AG09309 (cell line): ENCODE measurements at regions not wholly inside any gene's neighbourhood (a gene's known extent, or its start where the extent isn't known, plus 50 kb on each side); places are given as distances from the start of the nearest gene placed in this dataset.

Experiments
- DNase-seq: peaks from one replicate; pipeline ENCODE4 v3.0.0-alpha.2; 2010; ENCODE audit warnings: low read depth
- H3K4me3 ChIP-seq: 2 replicates; pipeline ENCODE4 v1.5.1; 2011; ENCODE audit warnings: mild to moderate bottlenecking, low read depth, low read length, moderate library complexity; ENCODE audit not compliant: control insufficient read depth
- CTCF ChIP-seq: IDR thresholded peaks from 2 replicates; pipeline ENCODE4 v1.5.1; 2011; ENCODE audit warnings: mild to moderate bottlenecking, low read depth, low read length, inconsistent platforms; ENCODE audit not compliant: insufficient read depth, control insufficient read depth; ENCODE audit errors: missing control alignments

GRCh38 chr3:88364926-88365325 is 215.2 kb downstream of the C3orf38 start:
- H3K4me3 ChIP-seq, result no peak overlapping the region
- no peak for DNase-seq
- TF ChIP-seq CTCF, result no peak

GRCh38 chr3:88369337-88369736 is 219.6 kb downstream of the C3orf38 start:
- no peak overlapping the region for H3K4me3 ChIP-seq
- no peak for TF ChIP-seq CTCF
- DNase-seq, result no peak

GRCh38 chr3:88369767-88370166 is 220.0 kb downstream of the C3orf38 start:
- no peak for TF ChIP-seq CTCF
- H3K4me3 ChIP-seq, result no peak overlapping the region
- DNase-seq, result no peak

DNA sequence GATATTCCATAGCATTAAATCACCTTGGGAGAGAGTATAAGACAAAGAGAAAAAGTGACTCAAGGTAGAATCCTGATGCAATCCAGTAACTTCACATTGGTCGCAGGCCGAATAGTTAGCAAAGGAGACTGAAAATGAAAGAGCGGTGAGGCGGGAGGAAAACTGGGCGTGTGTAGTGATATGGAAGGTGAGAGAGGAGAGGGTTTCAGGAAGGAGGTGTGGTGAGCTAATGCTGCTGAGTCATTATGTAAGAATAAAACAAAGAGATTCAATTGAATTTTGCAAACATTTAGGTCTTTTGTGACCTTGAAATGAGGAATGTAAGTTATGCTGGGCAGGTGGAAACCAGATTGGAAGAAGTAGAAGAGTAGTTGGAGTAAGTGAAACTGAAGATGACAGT is 235.3 kb downstream of the C3orf38 start:
- no peak for TF ChIP-seq CTCF
- DNase-seq, result no peak
- H3K4me3 ChIP-seq, result no peak overlapping the region

- no peak for TF ChIP-seq CTCF
- no peak overlapping the region for H3K4me3 ChIP-seq
- DNase-seq, result no peak
These were observed 248.8 kb downstream of the C3orf38 start for GRCh38 chr3:88398581-88398980.

DNA sequence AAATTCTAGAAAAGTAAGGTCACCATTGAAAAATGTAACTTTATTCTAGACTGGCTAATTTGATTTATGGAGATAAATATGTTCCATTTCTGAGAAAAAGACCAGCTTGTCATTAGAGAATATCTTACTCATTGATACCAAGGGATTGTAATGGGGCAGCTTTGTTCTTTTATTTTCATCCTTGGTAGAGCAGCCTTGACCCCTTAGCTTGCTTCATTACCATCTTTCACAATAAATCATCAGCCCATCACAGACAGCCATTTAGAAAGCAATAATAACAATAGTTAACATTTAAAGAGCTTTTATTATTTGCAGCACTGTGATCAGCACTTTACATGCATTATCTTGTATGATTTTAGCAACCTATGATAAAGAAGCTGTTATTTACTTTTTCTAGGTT is 253.6 kb downstream of the C3orf38 start:
- no peak overlapping the region for H3K4me3 ChIP-seq
- no peak for TF ChIP-seq CTCF
- no peak for DNase-seq

- TF ChIP-seq CTCF, result no peak
- DNase-seq, result no peak
These were observed 258.3 kb downstream of the C3orf38 start for GRCh38 chr3:88408097-88408496.

More at GRCh38 chr3:88408097-88408496, 258.3 kb downstream of the C3orf38 start:
- H3K4me3 ChIP-seq, result no peak overlapping the region
